Kidney glomerular epithelial cell (primary cell): ENCODE measurements at regions not wholly inside any gene's neighbourhood (a gene's known extent, or its start where the extent isn't known, plus 50 kb on each side); places are given as distances from the start of the nearest gene placed in this dataset.

Source experiments
- DNase-seq: peaks from one replicate; lab custom pipeline; 2025; lab: John Stamatoyannopoulos, UW

DNA sequence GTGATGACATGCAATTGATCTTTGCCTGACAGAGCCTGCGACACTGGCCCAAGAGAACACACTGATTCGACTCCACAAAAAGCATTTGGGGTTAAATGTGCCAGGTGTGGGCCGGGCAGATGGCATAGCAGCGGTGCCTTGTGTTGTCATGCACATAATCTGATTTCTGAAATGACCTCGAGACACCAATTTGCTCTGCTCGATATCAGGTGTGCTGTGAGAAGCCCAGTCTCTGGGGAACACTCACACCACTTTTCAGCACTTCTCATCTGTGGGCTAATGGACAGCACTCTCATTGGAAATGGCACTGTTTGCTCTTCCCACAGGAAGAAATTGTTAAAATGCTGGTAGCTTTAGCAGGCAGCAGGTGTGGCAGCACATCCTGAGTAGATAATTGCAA is 738.3 kb upstream of the TENM3 start:
- DNase-seq, result no peak

DNA sequence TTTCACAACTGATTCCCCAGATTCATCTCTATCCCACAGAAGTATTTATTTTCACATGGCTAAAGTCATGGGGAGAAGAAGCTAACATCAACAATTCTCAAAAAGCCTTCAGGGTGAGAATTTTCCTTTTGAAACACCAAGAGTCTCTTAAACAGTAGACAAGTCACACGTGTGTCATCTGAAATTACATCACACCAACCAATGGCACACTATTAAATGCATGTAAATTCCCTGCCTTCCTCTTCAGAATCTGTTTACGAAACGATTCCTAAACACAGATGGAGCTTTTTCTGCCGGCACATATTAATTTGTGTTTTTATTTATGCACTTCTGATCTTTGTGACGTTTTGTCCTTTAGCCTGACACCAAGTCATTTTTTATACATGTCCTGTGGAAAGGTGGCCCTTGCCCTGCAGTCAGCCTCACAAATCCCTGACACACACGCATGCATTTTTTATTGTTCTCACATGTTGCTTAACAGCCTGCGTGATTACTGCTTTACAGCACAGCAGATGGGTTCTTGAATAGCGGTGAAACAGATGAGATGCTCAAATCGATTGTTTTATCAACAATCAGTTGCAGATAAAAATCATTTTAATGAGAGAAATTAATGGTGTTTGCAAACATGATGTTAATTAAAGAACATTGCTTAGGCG is 735.9 kb upstream of the TENM3 start:
- DNase-seq, result no peak

- DNase-seq, result no peak
Observed at GRCh38 chr4:181507938-181508337, 735.3 kb upstream of the TENM3 start.

- no peak for DNase-seq
Observed at GRCh38 chr4:181508601-181509000, 734.6 kb upstream of the TENM3 start.

- no peak for DNase-seq
Observed at GRCh38 chr4:181509073-181509472, 734.1 kb upstream of the TENM3 start.

- DNase-seq, result no peak
Observed at GRCh38 chr4:181517491-181517890, 725.7 kb upstream of the TENM3 start.

DNA sequence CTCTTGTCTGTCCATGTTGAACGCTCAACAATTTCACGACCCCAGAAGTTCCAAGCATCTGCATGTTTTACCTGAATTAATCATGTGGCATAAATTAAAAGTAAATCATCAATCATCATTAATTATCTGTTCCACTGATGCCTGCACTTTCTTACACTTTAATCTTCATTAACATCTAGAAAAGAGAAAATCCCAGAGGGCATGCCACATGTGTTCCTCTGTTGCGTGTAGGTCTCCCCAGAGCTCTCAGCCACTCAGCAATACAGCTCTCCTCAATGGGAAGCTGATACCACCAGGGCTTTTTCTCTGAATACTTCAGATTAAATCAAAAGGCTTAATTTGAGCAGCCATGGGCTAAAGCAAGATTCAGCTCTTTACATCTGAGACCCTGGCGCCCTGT is 722.4 kb upstream of the TENM3 start:
- no peak for DNase-seq

DNA sequence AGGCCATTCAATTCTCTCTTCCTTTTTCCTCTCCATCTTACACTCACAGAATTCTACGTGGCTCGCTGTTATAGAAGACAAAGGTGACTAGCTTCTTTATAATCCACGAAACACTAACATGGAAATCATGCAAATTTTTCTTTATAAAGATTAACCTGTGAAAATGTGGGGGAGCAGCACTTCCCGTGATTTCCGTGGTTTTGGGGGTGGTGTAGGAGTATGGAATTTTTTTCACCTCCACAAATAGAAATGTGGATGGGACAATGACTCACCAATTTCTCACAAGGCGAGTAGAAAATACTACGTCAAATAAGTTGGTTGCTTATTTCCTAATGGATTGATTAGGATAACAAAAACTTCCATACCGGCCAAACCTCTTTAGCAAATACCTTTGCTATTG is 719.2 kb upstream of the TENM3 start:
- no peak for DNase-seq

DNA sequence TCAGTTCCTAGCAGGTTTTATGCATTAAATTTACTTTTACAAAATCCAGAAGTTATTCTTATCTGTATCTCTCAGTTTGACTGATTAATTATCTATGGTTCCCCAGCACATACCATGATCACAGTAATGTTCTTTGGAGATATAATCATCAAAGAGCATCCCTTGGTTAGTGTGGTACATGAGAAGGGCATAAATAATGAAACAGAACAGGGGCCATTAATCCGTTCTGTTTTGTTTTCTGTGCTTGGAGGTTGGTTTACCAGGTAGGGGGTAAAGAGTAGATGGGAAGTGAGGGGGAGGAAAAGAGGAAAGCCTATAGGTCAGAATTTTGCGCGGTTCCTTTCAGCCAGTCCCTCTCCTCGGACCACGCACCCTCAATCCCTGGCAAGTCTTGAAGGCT is 718.7 kb upstream of the TENM3 start:
- DNase-seq, result no peak

GRCh38 chr4:181525634-181526033 is 717.6 kb upstream of the TENM3 start:
- no peak for DNase-seq

- peak; percentile 52 for DNase-seq
Observed at GRCh38 chr4:181528570-181529184, 714.5 kb upstream of the TENM3 start.

GRCh38 chr4:181529537-181529936 is 713.7 kb upstream of the TENM3 start:
- no peak for DNase-seq

- no peak for DNase-seq
Observed at GRCh38 chr4:181536196-181536746, 706.9 kb upstream of the TENM3 start.

- no peak for DNase-seq
Observed at GRCh38 chr4:181536811-181537434, 706.3 kb upstream of the TENM3 start.

DNA sequence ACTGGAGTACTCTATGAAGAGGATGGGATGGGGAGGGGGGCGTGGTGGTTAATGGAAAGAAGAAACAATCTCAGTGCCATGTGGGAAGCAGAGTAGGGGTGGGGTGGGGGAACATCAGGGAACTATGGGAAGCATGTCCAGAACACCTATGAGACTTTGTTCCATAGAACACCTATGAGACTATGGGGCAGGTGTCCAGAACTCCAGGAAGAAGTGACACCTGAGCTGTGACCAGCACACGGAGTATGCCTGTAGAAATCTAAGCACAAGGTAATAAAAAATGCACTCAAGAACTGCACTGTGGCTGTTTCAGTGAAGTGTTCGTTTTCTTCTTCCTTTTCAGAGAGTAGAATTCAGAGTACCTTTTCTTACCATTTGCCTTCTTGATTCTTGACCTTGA is 704.8 kb upstream of the TENM3 start:
- no peak for DNase-seq

- DNase-seq, result no peak
Observed at GRCh38 chr4:181541396-181541795, 701.8 kb upstream of the TENM3 start.

DNA sequence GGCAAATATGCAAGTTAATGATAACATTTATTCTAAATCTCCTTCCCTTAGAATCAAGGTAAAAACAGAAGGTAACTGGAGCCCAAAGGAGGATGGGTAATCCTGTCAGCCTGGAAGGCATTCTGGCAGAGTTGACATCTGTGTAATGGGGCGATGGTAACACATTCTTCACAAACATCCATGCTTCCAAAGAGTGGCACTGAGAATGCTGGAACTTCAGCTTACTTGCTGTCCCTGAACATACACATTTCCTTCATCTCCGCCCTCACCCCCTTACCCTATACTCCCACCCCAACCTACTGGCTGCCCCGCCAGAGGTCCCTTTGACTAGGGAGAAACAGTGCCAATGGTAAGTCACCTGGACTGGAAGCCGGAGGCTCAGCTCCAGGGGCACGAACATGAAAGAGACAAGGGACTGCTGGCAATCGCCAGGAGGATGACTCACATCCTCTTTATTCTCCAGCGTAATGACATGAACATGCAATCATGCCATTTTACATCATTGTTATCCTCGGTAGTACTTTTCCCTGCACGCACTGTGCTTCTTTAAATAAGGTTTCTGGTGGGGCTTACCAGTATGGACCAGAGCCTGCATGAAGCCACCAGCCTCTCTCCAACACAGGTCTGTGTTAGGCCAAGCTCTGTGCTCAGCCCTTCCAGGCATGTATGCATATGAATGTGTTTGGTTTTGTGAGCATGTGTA is 694.2 kb upstream of the TENM3 start:
- no peak for DNase-seq

GRCh38 chr4:181549576-181550188 is 693.5 kb upstream of the TENM3 start:
- no peak for DNase-seq

DNA sequence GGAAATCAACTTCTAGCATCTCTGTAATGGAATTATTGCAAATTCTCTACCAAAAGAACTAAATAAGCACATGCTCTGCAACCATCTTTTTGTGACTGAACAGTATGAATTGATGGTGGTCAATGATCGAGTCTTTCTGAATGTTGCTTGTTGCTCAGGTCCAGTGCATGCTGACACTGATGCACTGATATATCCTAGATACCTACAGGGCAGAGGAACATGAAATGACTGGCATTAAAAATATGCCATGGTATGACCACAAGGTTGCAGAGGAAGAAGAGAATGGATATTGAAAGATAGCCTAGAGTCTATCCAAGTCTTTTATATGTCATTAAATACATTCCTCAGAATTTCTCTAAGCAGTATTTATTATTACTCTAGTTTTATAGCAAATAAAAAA is 692.8 kb upstream of the TENM3 start:
- DNase-seq, result no peak

GRCh38 chr4:181559637-181560036 is 683.6 kb upstream of the TENM3 start:
- DNase-seq, result no peak

DNA sequence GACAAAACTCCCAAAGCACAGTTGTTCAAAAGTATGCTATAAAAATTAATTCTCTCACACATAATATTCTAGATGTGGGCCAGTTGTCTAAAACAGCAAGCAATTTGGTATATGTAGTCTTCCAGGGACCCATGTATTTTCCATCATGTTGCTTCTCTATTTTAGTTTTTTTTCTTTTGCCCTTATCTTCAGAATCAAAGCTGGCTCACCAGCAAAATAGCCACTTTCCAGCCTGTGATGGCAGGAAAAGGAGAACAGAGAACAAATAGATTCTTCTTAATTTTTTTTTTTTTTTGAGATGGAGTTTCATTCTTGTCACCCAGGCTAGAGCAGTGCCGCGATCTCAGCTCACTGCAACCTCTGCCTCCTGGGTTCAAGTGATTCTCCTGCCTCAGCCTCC is 680.8 kb upstream of the TENM3 start:
- DNase-seq, result no peak

- no peak for DNase-seq
Observed at GRCh38 chr4:181564625-181565024, 678.6 kb upstream of the TENM3 start.
